HG02759 (cell line): ENCODE measurements at regions not wholly inside any gene's neighbourhood (a gene's known extent, or its start where the extent isn't known, plus 50 kb on each side); places are given as distances from the start of the nearest gene placed in this dataset.

Experiments used
- ATAC-seq: cut with Tn5 transposase; IDR thresholded peaks from one replicate; pipeline ENCODE4 v1.9.1; 2021; ENCODE audit warnings: mild to moderate bottlenecking, moderate library complexity; ENCODE audit not compliant: unreplicated experiment

- no peak for ATAC-seq
Observed at GRCh38 chr16:86986809-86987487, 330.2 kb downstream of the C16orf95 start.

GRCh38 chr16:86987746-86988670 lies 329.2 kb downstream of the C16orf95 start:
- ATAC-seq: no peak

GRCh38 chr16:86988920-86989696 lies 328.1 kb downstream of the C16orf95 start:
- ATAC-seq: no peak

GRCh38 chr16:86990451-86990850 lies 326.7 kb downstream of the C16orf95 start:
- no peak for ATAC-seq

- ATAC-seq: no peak
Observed at GRCh38 chr16:86991679-86992078, 325.5 kb downstream of the C16orf95 start.

GRCh38 chr16:86992587-86992986 lies 324.6 kb downstream of the C16orf95 start:
- no peak for ATAC-seq

GRCh38 chr16:86993426-86994110 lies 323.6 kb downstream of the C16orf95 start:
- ATAC-seq: no peak

GRCh38 chr16:86994215-86994614 lies 323.0 kb downstream of the C16orf95 start:
- no peak for ATAC-seq

- no peak for ATAC-seq
Observed at GRCh38 chr16:86994651-86995171, 322.5 kb downstream of the C16orf95 start.

- ATAC-seq: no peak
Observed at GRCh38 chr16:86995456-86995855, 321.7 kb downstream of the C16orf95 start.

- ATAC-seq: no peak
Observed at GRCh38 chr16:86996081-86996480, 321.1 kb downstream of the C16orf95 start.

- no peak for ATAC-seq
Observed at GRCh38 chr16:86997058-86997457, 320.1 kb downstream of the C16orf95 start.

- no peak for ATAC-seq
Observed at GRCh38 chr16:86998196-86999001, 318.8 kb downstream of the C16orf95 start.

GRCh38 chr16:87000001-87000400 lies 317.2 kb downstream of the C16orf95 start:
- no peak for ATAC-seq

GRCh38 chr16:87002717-87003413 lies 314.3 kb downstream of the C16orf95 start:
- ATAC-seq: no peak

GRCh38 chr16:87003414-87003755 lies 313.8 kb downstream of the C16orf95 start:
- ATAC-seq: no peak

GRCh38 chr16:87006021-87006420 lies 311.2 kb downstream of the C16orf95 start:
- ATAC-seq: no peak

GRCh38 chr16:87006789-87007745 lies 310.1 kb downstream of the C16orf95 start:
- no peak for ATAC-seq
